ENCODE measurements at regions not wholly inside any gene's neighbourhood (a gene's known extent, or its start where the extent isn't known, plus 50 kb on each side); places are given as distances from the start of the nearest gene placed in this dataset.

- TF ChIP-seq CBFA2T3 (IDR thresholded peaks at IDR 0.05): peak; percentile 58
- TF ChIP-seq RBM22 (IDR thresholded peaks at IDR 0.05; ENCODE audit: low read depth, low read length, poor library complexity, severe bottlenecking): no peak
- no peak for TF ChIP-seq ZNF408 (CRISPR knock-in tag; IDR thresholded peaks at IDR 0.05; ENCODE audit: low read depth)
- TF ChIP-seq PHF21A (IDR thresholded peaks at IDR 0.05; ENCODE audit: borderline replicate concordance, low read depth): no peak
- TF ChIP-seq TEAD4 (IDR thresholded peaks at IDR 0.05; ENCODE audit: low read length): peak; percentile 60; the same call in 1 of the 2 replicates
- no peak for TF ChIP-seq TEAD4 (CRISPR knock-in tag; IDR thresholded peaks at IDR 0.05; ENCODE audit: borderline replicate concordance)
- no peak for TF ChIP-seq BDP1 (IDR thresholded peaks at IDR 0.05; ENCODE audit: insufficient read depth, insufficient read length)
- TF ChIP-seq CREB5 (CRISPR knock-in tag; IDR thresholded peaks at IDR 0.05): no peak
- TF ChIP-seq CBFB (CRISPR knock-in tag; IDR thresholded peaks at IDR 0.05): no peak
- TF ChIP-seq ZNF324 (CRISPR knock-in tag; IDR thresholded peaks at IDR 0.05): no peak
- no peak for TF ChIP-seq ZNF778 (CRISPR knock-in tag; IDR thresholded peaks at IDR 0.05)
- no peak for TF ChIP-seq ZNF274 (IDR thresholded peaks at IDR 0.05; ENCODE audit: borderline replicate concordance, low read depth, low read length)
- peak; percentile 66 for TF ChIP-seq TAL1 (IDR thresholded peaks at IDR 0.05)
Observed at GRCh38 chr13:31614073-31614472, 125.3 kb upstream of the RXFP2 start (continued).

GRCh38 chr13:31614704-31615103, 124.6 kb upstream of the RXFP2 start:
- Histone ChIP-seq H3K4me1 (replicated peaks in 1 of 2; ENCODE audit: control insufficient read depth in 2 of 2, insufficient read depth in 2 of 2, low read length in 2 of 2) (no peaks in the 10 kb centered on the region), H3K79me2 (ENCODE audit: control insufficient read depth, insufficient read depth, low read length) (no peaks in the 10 kb centered on the region), H3K9ac (ENCODE audit: insufficient read depth in 1 of 2, low read depth in 2 of 2, low read length in 2 of 2) (no peak overlapping the region), H3K4me2 (ENCODE audit: insufficient read depth, low read length) (no peak overlapping the region), H3K4me3 (no peak overlapping the region), H3K36me3 (ENCODE audit: control insufficient read depth, insufficient read depth, low read length) (no peaks in the 10 kb centered on the region), H3K27ac (ENCODE audit: extremely low read depth, low read depth, low read length) (no peak overlapping the region), H4K20me1 (replicated peaks; ENCODE audit: control insufficient read depth, insufficient read depth, low read length) (no peaks in the 10 kb centered on the region), H3K9me1 (ENCODE audit: control insufficient read depth, insufficient read depth, low read length) (no peaks in the 10 kb centered on the region), H3K27me3 (ENCODE audit: control insufficient read depth in 2 of 2, insufficient read depth in 2 of 2, low read length in 2 of 2) (no peaks in the 10 kb centered on the region), H3K9me3 (replicated peaks; ENCODE audit: control insufficient read depth, insufficient read depth, low read depth, low read length) (no peaks in the 10 kb centered on the region), H2AFZ (ENCODE audit: low read depth, low read length) (no peak overlapping the region)
- intact Hi-C loops (cut with micrococcal nuclease): no loop called here
- TF ChIP-seq SETDB1 (IDR thresholded peaks at IDR 0.05; ENCODE audit: low read length) (no peak), ELK1 (CRISPR knock-in tag; IDR thresholded peaks at IDR 0.05) (no peak), ETS1 (conservative IDR thresholded peaks at IDR 0.05; ENCODE audit: control insufficient read depth, low read depth, low read length) (no peak), FOXK1 (CRISPR knock-in tag; IDR thresholded peaks at IDR 0.05; ENCODE audit: borderline replicate concordance) (no peak), THAP12 (CRISPR knock-in tag; IDR thresholded peaks at IDR 0.05) (no peak), ZFX (CRISPR knock-in tag; IDR thresholded peaks at IDR 0.05) (no peak)
- WGBS (ENCODE audit: insufficient coverage, low coverage, missing lambda C conversion rate): 0% methylated on average over 1 of the region's 1 CpG
- in situ Hi-C loops (cut with MboI): no loop called here
- ChIA-PET POLR2A (no interaction called here), CTCF (ENCODE audit: low intra/inter-chr PET ratio) (no interaction called here)
- DNase-seq (ENCODE audit: extremely low read depth in 1 of 4, low spot score in 3 of 4) (no peak), FAIRE-seq (no peak), ATAC-seq (no peak)
- no TSS peak for BruUV-seq (replicated peaks)

Data from K562 (cell line).